H9 (cell line): ENCODE measurements at regions not wholly inside any gene's neighbourhood (a gene's known extent, or its start where the extent isn't known, plus 50 kb on each side); places are given as distances from the start of the nearest gene placed in this dataset.

Experiments used
- DNase-seq: peaks from one replicate; pipeline ENCODE4 v3.0.0-alpha.2; 2017
- H2AFZ ChIP-seq: one replicate; pipeline ENCODE4 v1.6.1; 2013; ENCODE audit warnings: mild to moderate bottlenecking, low read length, control low read depth, moderate library complexity
- H2AK5ac ChIP-seq: 2 replicates; pipeline ENCODE4 v1.6.1; 2013; ENCODE audit warnings: low read length, control low read depth, mixed read lengths; ENCODE audit not compliant: insufficient read length
- H2BK120ac ChIP-seq: one replicate; pipeline ENCODE4 v1.6.1; 2013; ENCODE audit warnings: low read depth, mild to moderate bottlenecking, low read length, control low read depth, inconsistent platforms; ENCODE audit not compliant: poor library complexity, severe bottlenecking
- H2BK12ac ChIP-seq: 2 replicates; pipeline ENCODE4 v1.6.1; 2013; ENCODE audit warnings: low read length, control low read depth, mixed read lengths, low read depth; ENCODE audit not compliant: insufficient read length
- H2BK15ac ChIP-seq: 2 replicates; pipeline ENCODE4 v1.6.1; 2013; ENCODE audit warnings: low read depth, low read length, control low read depth
- H2BK20ac ChIP-seq: one replicate; pipeline ENCODE4 v1.6.1; 2013; ENCODE audit warnings: low read depth, mild to moderate bottlenecking, low read length, control low read depth, inconsistent platforms; ENCODE audit not compliant: poor library complexity, severe bottlenecking
- H2BK5ac ChIP-seq: 2 replicates; pipeline ENCODE4 v1.6.1; 2013; ENCODE audit warnings: low read length, control low read depth, mixed read lengths; ENCODE audit not compliant: insufficient read length
- H3K14ac ChIP-seq: 2 replicates; pipeline ENCODE4 v1.6.1; 2013; ENCODE audit warnings: low read length, control low read depth; ENCODE audit not compliant: insufficient read depth
- H3K18ac ChIP-seq: 2 replicates; pipeline ENCODE4 v1.6.1; 2013; ENCODE audit warnings: low read depth, mild to moderate bottlenecking, mixed read lengths, low read length, control low read depth; ENCODE audit not compliant: insufficient read length
- H3K23ac ChIP-seq: 2 replicates; pipeline ENCODE4 v1.6.1; 2013; ENCODE audit warnings: low read length, control low read depth, mixed read lengths, low read depth; ENCODE audit not compliant: insufficient read length
- H3K23me2 ChIP-seq: 2 replicates; pipeline ENCODE4 v1.6.1; 2013; ENCODE audit warnings: low read depth, mild to moderate bottlenecking, mixed read lengths, low read length, control low read depth; ENCODE audit not compliant: insufficient read length, poor library complexity, severe bottlenecking
- H3K27ac ChIP-seq: 2 replicates; pipeline ENCODE4 v1.5.1; 2013; ENCODE audit warnings: low read length, control low read depth, mixed read lengths, low read depth; ENCODE audit not compliant: insufficient read length
- H3K27me3 ChIP-seq: 2 replicates; pipeline ENCODE4 v1.6.1; 2013; ENCODE audit warnings: low read length, control low read depth, inconsistent platforms; ENCODE audit not compliant: insufficient read depth
- H3K4ac ChIP-seq: 2 replicates; pipeline ENCODE4 v1.6.1; 2013; ENCODE audit warnings: low read depth, mild to moderate bottlenecking, control low read depth, inconsistent platforms, low read length, moderate library complexity
- H3K4me1 ChIP-seq: 2 replicates; pipeline ENCODE4 v1.6.1; 2013; ENCODE audit warnings: low read length, control low read depth, inconsistent platforms; ENCODE audit not compliant: insufficient read depth
- H3K4me2 ChIP-seq: 2 replicates; pipeline ENCODE4 v1.6.1; 2013; ENCODE audit warnings: low read length, control low read depth, mixed read lengths; ENCODE audit not compliant: insufficient read length, insufficient read depth
- H3K56ac ChIP-seq: 2 replicates; pipeline ENCODE4 v1.6.1; 2013; ENCODE audit warnings: low read depth, mild to moderate bottlenecking, mixed read lengths, low read length, control low read depth; ENCODE audit not compliant: insufficient read length
- H3K79me1 ChIP-seq: 2 replicates; pipeline ENCODE4 v1.6.1; 2013; ENCODE audit warnings: low read depth, mild to moderate bottlenecking, moderate library complexity, low read length, control low read depth, inconsistent platforms; ENCODE audit not compliant: insufficient read depth, poor library complexity, severe bottlenecking
- H3K79me2 ChIP-seq: 2 replicates; pipeline ENCODE4 v1.6.1; 2013; ENCODE audit warnings: low read length, control low read depth, inconsistent platforms; ENCODE audit not compliant: insufficient read depth
- H3K9ac ChIP-seq: 2 replicates; pipeline ENCODE4 v1.6.1; 2013; ENCODE audit warnings: low read length, control low read depth, mixed read lengths; ENCODE audit not compliant: insufficient read length; ENCODE audit errors: extremely low read depth
- H3K9me3 ChIP-seq: one replicate; pipeline ENCODE4 v1.6.1; 2013; ENCODE audit warnings: low read depth, low read length, inconsistent platforms; ENCODE audit not compliant: control insufficient read depth
- H3T11ph ChIP-seq: one replicate; pipeline ENCODE4 v1.6.1; 2013; ENCODE audit warnings: mild to moderate bottlenecking, low read length, control low read depth, inconsistent platforms
- H4K20me1 ChIP-seq: one replicate; pipeline ENCODE4 v1.6.1; 2013; ENCODE audit not compliant: control insufficient read depth, insufficient read length, insufficient read depth
- H4K5ac ChIP-seq: 2 replicates; pipeline ENCODE4 v1.6.1; 2013; ENCODE audit warnings: low read depth, mild to moderate bottlenecking, mixed read lengths, low read length, control low read depth; ENCODE audit not compliant: insufficient read length
- H4K8ac ChIP-seq: replicated peaks from 2 replicates; pipeline ENCODE4 v1.6.1; 2013; ENCODE audit warnings: low read length, control low read depth, mixed read lengths, low read depth; ENCODE audit not compliant: insufficient read length
- H4K91ac ChIP-seq: 2 replicates; pipeline ENCODE4 v1.6.1; 2013; ENCODE audit warnings: low read depth, mild to moderate bottlenecking, moderate library complexity, mixed read lengths, low read length, control low read depth; ENCODE audit not compliant: insufficient read length
- H3K27ac Mint-ChIP-seq, 3 experiments: 2 replicates in 2 of 3; 3 replicates in 1 of 3; pipeline ENCODE4 v1.8.0; 2020 to 2021; ENCODE audit warnings: mixed read lengths in 3 of 3, mild to moderate bottlenecking in 1 of 3, moderate library complexity in 1 of 3
- H3K27me3 Mint-ChIP-seq: 2 replicates; pipeline ENCODE4 v1.8.0; 2021; ENCODE audit warnings: low read depth, mild to moderate bottlenecking, moderate library complexity, mixed read lengths
- H3K36me3 Mint-ChIP-seq, 3 experiments: 2 replicates in 2 of 3; 3 replicates in 1 of 3; pipeline ENCODE4 v1.8.0; 2020 to 2021; ENCODE audit warnings: low read depth in 3 of 3, mixed read lengths in 3 of 3; ENCODE audit not compliant: insufficient read depth in 1 of 3
- H3K4me1 Mint-ChIP-seq, 2 experiments: 2 replicates each; pipeline ENCODE4 v1.8.0; 2020; ENCODE audit warnings: mixed read lengths in 2 of 2
- H3K4me3 Mint-ChIP-seq, 2 experiments: 2 replicates in 1 of 2; 3 replicates in 1 of 2; pipeline ENCODE4 v1.8.0; 2020 to 2021; ENCODE audit warnings: mild to moderate bottlenecking in 2 of 2, mixed read lengths in 2 of 2, moderate library complexity in 1 of 2
- H3K9me3 Mint-ChIP-seq, 2 experiments: 2 replicates in 1 of 2; 3 replicates in 1 of 2; pipeline ENCODE4 v1.8.0; 2020; ENCODE audit warnings: mild to moderate bottlenecking in 2 of 2, mixed read lengths in 2 of 2, moderate library complexity in 1 of 2
- WGBS: extraction: QIAGEN DNeasy Blood & Tissue Kit; methylation state at CpG from one replicate; pipeline ENCODE4 v1.1.7; 2013; ENCODE audit warnings: missing lambda C conversion rate, low lambda C conversion rate, mixed read lengths; ENCODE audit not compliant: insufficient read length; ENCODE audit errors: extremely low coverage; 5-methylcytosine and 5-hydroxymethylcytosine counted together
- TF ChIP-seq, protein P1 (sequence below): fragments of 200-600 bp; sonication (generic); conservative IDR thresholded peaks from 3 replicates; pipeline ENCODE4 v1.8.0; 2021; ENCODE audit warnings: antibody characterized with exemption, mild to moderate bottlenecking

DNA sequence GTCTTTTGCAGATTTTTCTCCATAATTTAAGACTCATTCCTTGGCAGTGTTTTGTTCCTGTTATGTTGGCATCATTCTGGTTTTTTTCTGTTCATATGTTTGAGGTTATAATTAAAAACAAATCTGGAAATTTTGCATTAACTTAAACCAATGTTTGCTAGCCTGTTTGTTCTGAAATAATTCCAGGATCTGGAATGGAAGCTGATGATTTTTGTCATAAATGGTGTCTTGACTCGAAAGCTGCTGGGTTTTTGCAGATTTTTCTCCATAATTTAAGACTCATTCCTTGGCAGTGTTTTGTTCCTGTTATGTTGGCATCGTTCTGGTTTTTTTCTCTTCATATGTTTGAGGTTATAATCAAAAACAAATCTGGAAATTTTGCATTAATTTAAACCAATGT, 318.7 kb upstream of the IRX4 start:
- no CpG with 5 or more reads among the region's 2 CpGs for WGBS
- no peak overlapping the region for H2BK5ac ChIP-seq
- H3K23ac ChIP-seq: no peak overlapping the region
- H3K56ac ChIP-seq: no peak overlapping the region
- Mint-ChIP-seq H3K4me1 (peaks cover 23 to 40% of the 10 kb centered on the region in 2 experiments), H3K27ac (no peak overlapping the region), H3K4me3 (no peak overlapping the region), H3K9me3 (no peaks in the 10 kb centered on the region), H3K36me3 (peaks cover 0 to 2% (median 0%) of the 10 kb centered on the region in 3 experiments; a peak in 1 of 7 replicates), H3K27me3 (peaks cover 9% of the 10 kb centered on the region)
- H4K8ac ChIP-seq: no peak overlapping the region
- no peak overlapping the region for H2AK5ac ChIP-seq
- H3K4me2 ChIP-seq: no peak overlapping the region
- no peak overlapping the region for H2BK120ac ChIP-seq
- no peaks in the 10 kb centered on the region for H3K9me3 ChIP-seq
- TF ChIP-seq, protein P1, sequence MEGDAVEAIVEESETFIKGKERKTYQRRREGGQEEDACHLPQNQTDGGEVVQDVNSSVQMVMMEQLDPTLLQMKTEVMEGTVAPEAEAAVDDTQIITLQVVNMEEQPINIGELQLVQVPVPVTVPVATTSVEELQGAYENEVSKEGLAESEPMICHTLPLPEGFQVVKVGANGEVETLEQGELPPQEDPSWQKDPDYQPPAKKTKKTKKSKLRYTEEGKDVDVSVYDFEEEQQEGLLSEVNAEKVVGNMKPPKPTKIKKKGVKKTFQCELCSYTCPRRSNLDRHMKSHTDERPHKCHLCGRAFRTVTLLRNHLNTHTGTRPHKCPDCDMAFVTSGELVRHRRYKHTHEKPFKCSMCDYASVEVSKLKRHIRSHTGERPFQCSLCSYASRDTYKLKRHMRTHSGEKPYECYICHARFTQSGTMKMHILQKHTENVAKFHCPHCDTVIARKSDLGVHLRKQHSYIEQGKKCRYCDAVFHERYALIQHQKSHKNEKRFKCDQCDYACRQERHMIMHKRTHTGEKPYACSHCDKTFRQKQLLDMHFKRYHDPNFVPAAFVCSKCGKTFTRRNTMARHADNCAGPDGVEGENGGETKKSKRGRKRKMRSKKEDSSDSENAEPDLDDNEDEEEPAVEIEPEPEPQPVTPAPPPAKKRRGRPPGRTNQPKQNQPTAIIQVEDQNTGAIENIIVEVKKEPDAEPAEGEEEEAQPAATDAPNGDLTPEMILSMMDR: no peak
- H3K9ac ChIP-seq: no peak overlapping the region
- H2BK12ac ChIP-seq: no peak overlapping the region
- H4K91ac ChIP-seq: no peak overlapping the region
- no peak overlapping the region for H3K14ac ChIP-seq
- no peak overlapping the region for H3K4ac ChIP-seq
- H4K20me1 ChIP-seq: no peaks in the 10 kb centered on the region
- H3K18ac ChIP-seq: no peak overlapping the region
- H2AFZ ChIP-seq: no peak overlapping the region
- DNase-seq: no peak
- H2BK20ac ChIP-seq: no peak overlapping the region
- H2BK15ac ChIP-seq: no peak overlapping the region
- no peaks in the 10 kb centered on the region for H3K79me2 ChIP-seq
- peaks cover 4% of the 10 kb centered on the region; the same call in 1 of the 2 replicates for H3K4me1 ChIP-seq
- no peak overlapping the region for H4K5ac ChIP-seq
- no peaks in the 10 kb centered on the region for H3K27me3 ChIP-seq
- no peak overlapping the region for H3T11ph ChIP-seq
- H3K27ac ChIP-seq: no peak overlapping the region
- no peaks in the 10 kb centered on the region for H3K23me2 ChIP-seq
- H3K79me1 ChIP-seq: no peaks in the 10 kb centered on the region
